Ramos (cell line): ENCODE measurements at regions not wholly inside any gene's neighbourhood (a gene's known extent, or its start where the extent isn't known, plus 50 kb on each side); places are given as distances from the start of the nearest gene placed in this dataset.
"Not testable (repeated sequence)": the region's sequence is repeated elsewhere in the genome, so short reads cannot be mapped to it uniquely, and the experiment has no call there.

Experiments used
- in situ Hi-C: fragments of 300-500 bp; cut with MboI; formaldehyde crosslinking; loops from one replicate; pipeline ENCODE4 v1.14.3; 2022; ENCODE audit warnings: low sequenced_read_pairs; ENCODE audit not compliant: unreplicated experiment

- in situ Hi-C loops: no loop called here
Observed at GRCh38 chr13:50526661-50527071, 316.8 kb downstream of the DLEU7 start.

GRCh38 chr13:50527188-50527587 lies 316.3 kb downstream of the DLEU7 start:
- in situ Hi-C loops: no loop called here

GRCh38 chr13:50527612-50528509 lies 315.6 kb downstream of the DLEU7 start:
- in situ Hi-C loops: no loop called here

GRCh38 chr13:50529154-50529882 lies 314.2 kb downstream of the DLEU7 start:
- in situ Hi-C loops: no loop called here

GRCh38 chr13:50531917-50532899 lies 311.3 kb downstream of the DLEU7 start:
- in situ Hi-C loops: no loop called here

- in situ Hi-C loops: no loop called here
Observed at GRCh38 chr13:50535050-50535449, 308.4 kb downstream of the DLEU7 start.

- in situ Hi-C loops: no loop called here
Observed at GRCh38 chr13:50537029-50537428, 306.5 kb downstream of the DLEU7 start.

- in situ Hi-C loops: no loop called here
Observed at GRCh38 chr13:50539791-50540530, 303.5 kb downstream of the DLEU7 start.

- in situ Hi-C loops: no loop called here
Observed at GRCh38 chr13:50543141-50543540, 300.4 kb downstream of the DLEU7 start.

- in situ Hi-C loops: no loop called here
Observed at GRCh38 chr13:50543782-50544181, 299.7 kb downstream of the DLEU7 start.

- in situ Hi-C loops: no loop called here
Observed at GRCh38 chr13:50544211-50544610, 299.3 kb downstream of the DLEU7 start.

- in situ Hi-C loops: not testable (repeated sequence)
Observed at GRCh38 chr13:50547175-50547574, 296.3 kb downstream of the DLEU7 start.

GRCh38 chr13:50548586-50548985 lies 294.9 kb downstream of the DLEU7 start:
- in situ Hi-C loops: no loop called here

- in situ Hi-C loops: no loop called here
Observed at GRCh38 chr13:50549221-50549942, 294.1 kb downstream of the DLEU7 start.

- in situ Hi-C loops: no loop called here
Observed at GRCh38 chr13:50550151-50550550, 293.3 kb downstream of the DLEU7 start.

- in situ Hi-C loops: no loop called here
Observed at GRCh38 chr13:50552424-50552966, 291.0 kb downstream of the DLEU7 start.

- in situ Hi-C loops: no loop called here
Observed at GRCh38 chr13:50561739-50562138, 281.8 kb downstream of the DLEU7 start.

- in situ Hi-C loops: no loop called here
Observed at GRCh38 chr13:50566646-50567045, 276.8 kb downstream of the DLEU7 start.

GRCh38 chr13:50572129-50572528 lies 271.4 kb downstream of the DLEU7 start:
- in situ Hi-C loops: no loop called here
